ENCODE measurements at regions not wholly inside any gene's neighbourhood (a gene's known extent, or its start where the extent isn't known, plus 50 kb on each side); places are given as distances from the start of the nearest gene placed in this dataset.
A peak's percentile ranks its signal among the peaks of the same experiment; 100 is the strongest.

GRCh38 chr11:69947059-69947792, 128.0 kb upstream of the FGF3 start:
- FAIRE-seq, result no peak
- no peak for TF ChIP-seq CTCF (IDR thresholded peaks at IDR 0.05; ENCODE audit: insufficient read depth, missing control alignments)
- DNase-seq (ENCODE audit: insufficient read length, low spot score), result no peak

GRCh38 chr11:69947793-69948255, 128.6 kb upstream of the FGF3 start:
- no peak for DNase-seq (ENCODE audit: insufficient read length, low spot score)
- FAIRE-seq, result no peak
- TF ChIP-seq CTCF (IDR thresholded peaks at IDR 0.05; ENCODE audit: insufficient read depth, missing control alignments), result no peak

- FAIRE-seq (no peak), DNase-seq (ENCODE audit: insufficient read length, low spot score) (no peak)
Measured at GRCh38 chr11:69948256-69949141, 129.3 kb upstream of the FGF3 start.

GRCh38 chr11:69949327-69949726, 128.8 kb upstream of the ANO1 start:
- no peak for DNase-seq (ENCODE audit: insufficient read length, low spot score)
- TF ChIP-seq CTCF (IDR thresholded peaks at IDR 0.05; ENCODE audit: insufficient read depth, missing control alignments), result no peak
- no peak for FAIRE-seq

More at GRCh38 chr11:69948256-69949141, 129.3 kb upstream of the FGF3 start:
- no peak for TF ChIP-seq CTCF (IDR thresholded peaks at IDR 0.05; ENCODE audit: insufficient read depth, missing control alignments)

GRCh38 chr11:69950120-69950519, 128.0 kb upstream of the ANO1 start:
- no peak for DNase-seq (ENCODE audit: insufficient read length, low spot score)
- peak; percentile 15 for TF ChIP-seq CTCF (IDR thresholded peaks at IDR 0.05; ENCODE audit: insufficient read depth, missing control alignments)
- FAIRE-seq, result no peak

- no peak for DNase-seq (ENCODE audit: insufficient read length, low spot score)
- no peak for TF ChIP-seq CTCF (IDR thresholded peaks at IDR 0.05; ENCODE audit: insufficient read depth, missing control alignments)
- FAIRE-seq, result no peak
Measured at GRCh38 chr11:69950621-69951020, 127.5 kb upstream of the ANO1 start.

All from D721Med (cell line).